H1 (cell line): ENCODE measurements at regions not wholly inside any gene's neighbourhood (a gene's known extent, or its start where the extent isn't known, plus 50 kb on each side); places are given as distances from the start of the nearest gene placed in this dataset.

Experiments used
- CTCF ChIA-PET: fragments of 300-600 bp; sonication (Branson Sonifier 250); formaldehyde crosslinking; loops from one replicate; lab custom pipeline; 2021; ENCODE audit not compliant: partially characterized antibody; lab: Charles Lee
- POLR2A ChIA-PET: fragments of 300-600 bp; sonication (Branson Sonifier 250); formaldehyde crosslinking; loops from one replicate; lab custom pipeline; 2021; ENCODE audit warnings: inconsistent platforms; ENCODE audit not compliant: partially characterized antibody; lab: Charles Lee
- DNase-seq, 2 experiments: peaks; one replicate each; pipeline versions ENCODE4 v3.0.0 to v3.0.0-alpha.2; 2010 to 2022; ENCODE audit warnings: low spot score in 2 of 2, low read depth in 1 of 2, mixed read lengths in 1 of 2
- FAIRE-seq: peaks from 2 replicates; lab custom pipeline; 2011; peaks lifted over from hg19 to GRCh38; lab: Jason Lieb, UNC
- H2AFZ ChIP-seq: 2 replicates; pipeline ENCODE4 v1.8.1; 2012; ENCODE audit warnings: low read length, inconsistent platforms
- H2AK5ac ChIP-seq: 2 replicates; pipeline ENCODE4 v1.6.1; 2013; ENCODE audit warnings: low read depth, low read length
- H2BK120ac ChIP-seq: replicated peaks from 2 replicates; pipeline ENCODE3; 2013; ENCODE audit warnings: low read depth, low read length, inconsistent platforms
- H2BK12ac ChIP-seq: 2 replicates; pipeline ENCODE4 v1.6.1; 2013; ENCODE audit warnings: low read depth, low read length
- H2BK15ac ChIP-seq: 2 replicates; pipeline ENCODE4 v1.6.1; 2013; ENCODE audit warnings: low read length
- H2BK20ac ChIP-seq: 2 replicates; pipeline ENCODE4 v1.6.1; 2013; ENCODE audit warnings: low read length
- H2BK5ac ChIP-seq: 2 replicates; pipeline ENCODE4 v1.6.1; 2013; ENCODE audit warnings: low read depth, low read length
- H3K14ac ChIP-seq: 2 replicates; pipeline ENCODE4 v1.6.1; 2013; ENCODE audit warnings: inconsistent platforms; ENCODE audit not compliant: insufficient read length
- H3K18ac ChIP-seq: 2 replicates; pipeline ENCODE4 v1.6.1; 2013; ENCODE audit warnings: low read length; ENCODE audit errors: extremely low read depth
- H3K23ac ChIP-seq: 2 replicates; pipeline ENCODE4 v1.6.1; 2013; ENCODE audit warnings: inconsistent platforms; ENCODE audit not compliant: insufficient read length
- H3K23me2 ChIP-seq: 2 replicates; pipeline ENCODE4 v1.6.1; 2013; ENCODE audit warnings: low read depth, low read length
- H3K27ac ChIP-seq: 2 replicates; pipeline ENCODE4 v1.6.1; 2011; ENCODE audit warnings: low read depth, low read length, inconsistent platforms
- H3K27me3 ChIP-seq, 4 experiments: replicated peaks in 1 of 4; 1 replicate in 1 of 4; 2 replicates in 3 of 4; pipeline versions ENCODE4 v1.6.1 to v1.8.1; 2011 to 2013; ENCODE audit warnings: low read length in 3 of 4, mild to moderate bottlenecking in 3 of 4, inconsistent platforms in 2 of 4, mixed read lengths in 2 of 4, moderate library complexity in 1 of 4; ENCODE audit not compliant: control insufficient read depth in 3 of 4, insufficient read depth in 3 of 4; ENCODE audit errors: extremely low read depth in 1 of 4
- H3K36me3 ChIP-seq, 4 experiments: 2 replicates each; pipeline versions ENCODE4 v1.6.1 to v1.8.1; 2011 to 2013; ENCODE audit warnings: mild to moderate bottlenecking in 4 of 4, low read length in 3 of 4, moderate library complexity in 2 of 4, control low read depth in 1 of 4, inconsistent platforms in 1 of 4; ENCODE audit not compliant: insufficient read depth in 4 of 4, control insufficient read depth in 2 of 4
- H3K4ac ChIP-seq: replicated peaks from 2 replicates; pipeline ENCODE3; 2013; ENCODE audit warnings: low read length, low read depth, mixed read lengths, inconsistent platforms; ENCODE audit not compliant: insufficient read length
- H3K4me1 ChIP-seq, 4 experiments: replicated peaks in 1 of 4; 1 replicate in 1 of 4; 2 replicates in 3 of 4; pipeline versions ENCODE4 v1.6.1 to v1.8.1; 2011 to 2013; ENCODE audit warnings: low read length in 3 of 4, inconsistent platforms in 2 of 4, mixed read lengths in 1 of 4; ENCODE audit not compliant: insufficient read depth in 4 of 4, control insufficient read depth in 3 of 4
- H3K4me2 ChIP-seq, 2 experiments: 2 replicates each; pipeline versions ENCODE4 v1.6.1 to v1.8.1; 2011 to 2013; ENCODE audit warnings: low read depth in 2 of 2, low read length in 2 of 2, control low read depth in 1 of 2, inconsistent platforms in 1 of 2, mild to moderate bottlenecking in 1 of 2; ENCODE audit not compliant: insufficient read depth in 1 of 2
- H3K4me3 ChIP-seq, 4 experiments: fragments of 200-600, 300-600 bp in 1 of 4; sonication (generic), shearing (Covaris generic), sonication (Bioruptor Twin) in 1 of 4; 2 replicates each; pipeline versions ENCODE4 v1.5.1 to v1.8.1; 2011 to 2016; ENCODE audit warnings: low read length in 4 of 4, low read depth in 3 of 4, control low read depth in 2 of 4, inconsistent platforms in 2 of 4, mild to moderate bottlenecking in 2 of 4, mixed read lengths in 1 of 4, moderate library complexity in 1 of 4; ENCODE audit not compliant: insufficient read depth in 2 of 4; ENCODE audit errors: extremely low read depth in 1 of 4
- H3K56ac ChIP-seq: replicated peaks from 2 replicates; pipeline ENCODE3; 2013; ENCODE audit warnings: low read depth, mild to moderate bottlenecking, mixed read lengths, low read length, inconsistent platforms; ENCODE audit not compliant: insufficient read length
- H3K79me1 ChIP-seq: 2 replicates; pipeline ENCODE4 v1.6.1; 2013; ENCODE audit warnings: low read depth, low read length, control low read depth
- H3K79me2 ChIP-seq, 2 experiments: 2 replicates each; pipeline versions ENCODE4 v1.6.1 to v1.8.1; 2012 to 2013; ENCODE audit warnings: low read length in 2 of 2, mild to moderate bottlenecking in 2 of 2, inconsistent platforms in 1 of 2; ENCODE audit not compliant: insufficient read depth in 2 of 2, control insufficient read depth in 1 of 2
- H3K9ac ChIP-seq, 4 experiments: replicated peaks in 1 of 4; 1 replicate in 1 of 4; 2 replicates in 3 of 4; pipeline versions ENCODE4 v1.6.1 to v1.8.1; 2011 to 2013; ENCODE audit warnings: low read depth in 3 of 4, low read length in 3 of 4, control low read depth in 2 of 4, mild to moderate bottlenecking in 2 of 4, moderate library complexity in 2 of 4, inconsistent platforms in 1 of 4; ENCODE audit errors: extremely low read depth in 1 of 4
- H3K9me3 ChIP-seq, 2 experiments: 2 replicates each; pipeline versions ENCODE4 v1.6.1 to v1.8.1; 2012 to 2013; ENCODE audit warnings: mild to moderate bottlenecking in 2 of 2, moderate library complexity in 2 of 2, control low read depth in 1 of 2, inconsistent platforms in 1 of 2, low read depth in 1 of 2, low read length in 1 of 2, mixed read lengths in 1 of 2; ENCODE audit not compliant: insufficient read depth in 2 of 2
- H4K20me1 ChIP-seq, 2 experiments: replicated peaks in 1 of 2; 2 replicates each; pipeline versions ENCODE3 to v1.8.1; 2011 to 2013; ENCODE audit warnings: inconsistent platforms in 2 of 2, low read length in 2 of 2, mild to moderate bottlenecking in 1 of 2; ENCODE audit not compliant: insufficient read depth in 2 of 2, control insufficient read depth in 1 of 2
- H4K5ac ChIP-seq: 2 replicates; pipeline ENCODE4 v1.6.1; 2013; ENCODE audit warnings: low read length, low read depth, mixed read lengths, inconsistent platforms; ENCODE audit not compliant: insufficient read length
- H4K8ac ChIP-seq: 2 replicates; pipeline ENCODE4 v1.8.0; 2013; ENCODE audit warnings: mild to moderate bottlenecking, moderate library complexity, low read length, inconsistent platforms; ENCODE audit not compliant: insufficient read depth; ENCODE audit errors: extremely low read depth
- H4K91ac ChIP-seq: replicated peaks from 2 replicates; pipeline ENCODE3; 2013; ENCODE audit warnings: low read length, mixed read lengths, inconsistent platforms; ENCODE audit not compliant: insufficient read length
- CBX5 ChIP-seq: fragments of 300-800, 300-1000 bp; sonication (generic); IDR thresholded peaks from 2 replicates; pipeline ENCODE4 v1.7.1; 2016; ENCODE audit warnings: antibody characterized with exemption, low read length, low read depth
- CHD1 ChIP-seq: IDR thresholded peaks from 2 replicates; pipeline ENCODE4 v1.6.1; 2012; ENCODE audit warnings: low read depth, low read length, improper control_type of control experiment
- GABPA ChIP-seq: IDR thresholded peaks from 2 replicates; pipeline ENCODE4 v1.6.1; 2011; ENCODE audit warnings: mild to moderate bottlenecking, low read length, moderate library complexity, borderline replicate concordance; ENCODE audit not compliant: insufficient read depth
- JUND ChIP-seq: IDR thresholded peaks from 2 replicates; pipeline ENCODE4 v1.6.1; 2011; ENCODE audit warnings: mild to moderate bottlenecking, improper control_type of control experiment, low read length
- KDM4A ChIP-seq: IDR thresholded peaks from one replicate; pipeline ENCODE4 v1.7.1; 2012; ENCODE audit warnings: low read depth, mild to moderate bottlenecking, moderate library complexity, low read length, inconsistent platforms; ENCODE audit not compliant: severe bottlenecking
- NRF1 ChIP-seq: IDR thresholded peaks from 2 replicates; pipeline ENCODE4 v1.6.1; 2011; ENCODE audit warnings: mild to moderate bottlenecking, low read depth, low read length, improper control_type of control experiment
- POLR2A ChIP-seq, 2 experiments: IDR thresholded peaks; 1 replicate in 1 of 2; 2 replicates in 1 of 2; pipeline ENCODE4 v1.6.1; 2011; ENCODE audit warnings: low read depth in 2 of 2, low read length in 2 of 2, mild to moderate bottlenecking in 2 of 2; ENCODE audit errors: control extremely low read depth in 1 of 2
- POLR2AphosphoS5 ChIP-seq: IDR thresholded peaks from 2 replicates; pipeline ENCODE4 v1.6.1; 2011; ENCODE audit warnings: low read depth, low read length
- SIRT6 ChIP-seq: IDR thresholded peaks from one replicate; pipeline ENCODE4 v1.7.1; 2012; ENCODE audit warnings: low read length, inconsistent platforms
- SRF ChIP-seq: IDR thresholded peaks from 2 replicates; pipeline ENCODE4 v1.6.1; 2011; ENCODE audit warnings: mild to moderate bottlenecking, low read depth, low read length, moderate library complexity
- SUZ12 ChIP-seq: fragments of 200-600 bp; sonication (generic); IDR thresholded peaks from 2 replicates; pipeline ENCODE4 v1.6.1; 2012; ENCODE audit warnings: mild to moderate bottlenecking, inconsistent platforms, low read length, moderate library complexity, mixed read lengths
- TAF1 ChIP-seq: IDR thresholded peaks from 2 replicates; pipeline ENCODE4 v1.6.1; 2011; ENCODE audit warnings: mild to moderate bottlenecking, low read depth, low read length
- TCF12 ChIP-seq: IDR thresholded peaks from 2 replicates; pipeline ENCODE4 v1.6.1; 2011; ENCODE audit warnings: low read depth, mild to moderate bottlenecking, low read length
- TEAD4 ChIP-seq: IDR thresholded peaks from 2 replicates; pipeline ENCODE4 v1.6.1; 2012; ENCODE audit warnings: low read depth, low read length, inconsistent platforms, mixed read lengths
- WGBS, 2 experiments: shearing (Covaris generic) in 1 of 2; methylation state at CpG; one replicate each; pipeline versions ENCODE4 v1.1.6 to v1.1.7; 2013 to 2015; ENCODE audit warnings: low lambda C conversion rate in 2 of 2, mixed read lengths in 2 of 2, inconsistent platforms in 1 of 2, low coverage in 1 of 2, missing lambda C conversion rate in 1 of 2; ENCODE audit not compliant: insufficient replicate concordance in 2 of 2, insufficient coverage in 1 of 2, insufficient read length in 1 of 2; ENCODE audit errors: extremely low coverage in 1 of 2, missing lambda C conversion rate in 1 of 2; 5-methylcytosine and 5-hydroxymethylcytosine counted together
- TF ChIP-seq, protein P1 (sequence below): IDR thresholded peaks from 2 replicates; pipeline ENCODE4 v1.6.1; 2012; ENCODE audit warnings: inconsistent platforms
- TF ChIP-seq, protein P2 (sequence below): IDR thresholded peaks from 2 replicates; pipeline ENCODE4 v1.6.1; 2011; ENCODE audit warnings: low read depth, mild to moderate bottlenecking, low read length; ENCODE audit not compliant: insufficient read depth

DNA sequence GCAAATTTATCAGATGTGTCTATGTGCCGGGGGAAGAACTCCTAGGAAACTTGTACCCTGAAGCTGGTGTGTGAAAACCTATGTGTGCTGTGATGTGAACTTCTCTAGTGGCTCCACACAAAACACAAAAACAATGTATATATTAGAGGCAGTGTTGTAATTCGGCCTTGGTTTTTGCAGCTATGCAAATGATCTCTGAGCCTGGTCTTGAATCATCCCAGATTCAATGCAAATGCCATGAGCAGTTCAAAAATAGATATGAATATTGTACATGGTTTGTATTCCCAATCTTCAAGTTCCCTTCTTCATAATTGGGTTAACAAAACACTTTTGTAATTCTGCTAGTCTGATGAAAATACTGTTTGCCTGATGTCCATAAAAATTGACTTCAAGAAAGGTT, 152.6 kb downstream of the MFSD1 start:
- Histone ChIP-seq H3K79me1 (no peaks in the 10 kb centered on the region), H4K91ac (no peak overlapping the region), H4K5ac (no peak overlapping the region), H3K4me1 (no peaks in the 10 kb centered on the region), H3K23ac (no peak overlapping the region), H4K8ac (no peak overlapping the region), H3K36me3 (no peaks in the 10 kb centered on the region), H3K4me3 (no peak overlapping the region), H2BK12ac (no peak overlapping the region), H4K20me1 (no peaks in the 10 kb centered on the region), H2AK5ac (no peak overlapping the region), H3K23me2 (no peaks in the 10 kb centered on the region), H2BK5ac (no peak overlapping the region), H3K4me2 (no peak overlapping the region), H3K79me2 (no peaks in the 10 kb centered on the region), H3K4ac (no peak overlapping the region), H2AFZ (no peak overlapping the region), H3K18ac (no peak overlapping the region), H3K56ac (no peak overlapping the region), H3K14ac (no peak overlapping the region), H3K9me3 (no peaks in the 10 kb centered on the region), H3K27ac (no peak overlapping the region), H3K27me3 (no peaks in the 10 kb centered on the region), H2BK120ac (no peak overlapping the region), H2BK15ac (no peak overlapping the region), H3K9ac (no peak overlapping the region), H2BK20ac (no peak overlapping the region)
- CTCF ChIA-PET = interaction anchor here (1.2 kb wide), 1 partner anchor 70 kb away, joined by 3 read pairs; no protein-coding TSS in a partner anchor
- FAIRE-seq (no peak), DNase-seq (no peak)
- POLR2A ChIA-PET = no interaction called here
- 74% methylated on average over 2 of the region's 2 CpGs; no CpG with 5 or more reads in 1 of the 2 experiments for WGBS, 2 experiments
- TF ChIP-seq TCF12 = no peak
- TF ChIP-seq JUND = no peak
- TF ChIP-seq NRF1 = no peak
- no peak for TF ChIP-seq GABPA
- no peak for TF ChIP-seq TAF1
- no peak for TF ChIP-seq TEAD4
- TF ChIP-seq POLR2A (IDR thresholded peaks at IDR 0.05; ENCODE audit: control extremely low read depth in 1 of 2, low read depth in 2 of 2, low read length in 2 of 2) = no peak
- no peak for TF ChIP-seq SIRT6
- TF ChIP-seq SRF = no peak
- no peak for TF ChIP-seq POLR2AphosphoS5
- TF ChIP-seq, protein P1, sequence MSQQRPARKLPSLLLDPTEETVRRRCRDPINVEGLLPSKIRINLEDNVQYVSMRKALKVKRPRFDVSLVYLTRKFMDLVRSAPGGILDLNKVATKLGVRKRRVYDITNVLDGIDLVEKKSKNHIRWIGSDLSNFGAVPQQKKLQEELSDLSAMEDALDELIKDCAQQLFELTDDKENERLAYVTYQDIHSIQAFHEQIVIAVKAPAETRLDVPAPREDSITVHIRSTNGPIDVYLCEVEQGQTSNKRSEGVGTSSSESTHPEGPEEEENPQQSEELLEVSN = no peak
- TF ChIP-seq SUZ12 = no peak
- TF ChIP-seq KDM4A = no peak
- no peak for TF ChIP-seq CHD1
- TF ChIP-seq, protein P2, sequence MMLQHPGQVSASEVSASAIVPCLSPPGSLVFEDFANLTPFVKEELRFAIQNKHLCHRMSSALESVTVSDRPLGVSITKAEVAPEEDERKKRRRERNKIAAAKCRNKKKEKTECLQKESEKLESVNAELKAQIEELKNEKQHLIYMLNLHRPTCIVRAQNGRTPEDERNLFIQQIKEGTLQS = no peak
- TF ChIP-seq CBX5 = no peak
